Upper lobe of left lung (tissue), 4 donors: ENCODE measurements at regions not wholly inside any gene's neighbourhood (a gene's known extent, or its start where the extent isn't known, plus 50 kb on each side); places are given as distances from the start of the nearest gene placed in this dataset.

Experiments used
- EP300 ChIP-seq, 4 donors: sonication (generic); formaldehyde crosslinking; IDR thresholded peaks; one replicate each; pipeline ENCODE4 v1.5.1; 2017; ENCODE audit warnings: antibody characterized with exemption in 4 of 4, control low read depth in 2 of 4
- POLR2A ChIP-seq, 4 donors: fragments of 450-650 bp; IDR thresholded peaks; one replicate each; pipeline ENCODE4 v1.5.1; 2016 to 2017; ENCODE audit warnings: antibody characterized with exemption in 4 of 4, mild to moderate bottlenecking in 2 of 4
- TF ChIP-seq, protein P1 (sequence below), 6 experiments: fragments of 450-650 bp in 4 of 6; fragments of 200-600 bp in 2 of 6; sonication (generic) in 2 of 6; IDR thresholded peaks; one replicate each; pipeline ENCODE4 v1.5.1; 2016 to 2019; ENCODE audit warnings: antibody characterized with exemption in 6 of 6

DNA sequence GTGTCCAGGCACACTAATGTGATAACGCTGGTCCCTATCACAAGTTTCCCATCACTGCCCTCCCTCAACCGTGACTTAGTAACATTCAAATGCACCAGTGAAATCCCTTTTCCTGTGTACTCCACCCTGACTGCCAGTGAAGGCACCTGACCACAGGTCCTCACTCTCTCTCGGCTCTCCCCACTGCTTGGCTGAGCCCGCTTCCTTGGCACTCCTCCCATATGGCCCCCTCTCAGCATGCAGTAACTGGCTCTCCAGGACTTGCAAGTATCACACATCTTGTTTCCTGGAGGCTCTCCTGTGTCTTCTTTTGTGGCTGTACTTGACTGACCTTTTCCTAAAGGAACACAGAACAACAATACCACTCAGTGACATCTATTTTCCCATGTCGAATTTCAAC, 292.0 kb upstream of the ZNF608 start:
- TF ChIP-seq, protein P1, sequence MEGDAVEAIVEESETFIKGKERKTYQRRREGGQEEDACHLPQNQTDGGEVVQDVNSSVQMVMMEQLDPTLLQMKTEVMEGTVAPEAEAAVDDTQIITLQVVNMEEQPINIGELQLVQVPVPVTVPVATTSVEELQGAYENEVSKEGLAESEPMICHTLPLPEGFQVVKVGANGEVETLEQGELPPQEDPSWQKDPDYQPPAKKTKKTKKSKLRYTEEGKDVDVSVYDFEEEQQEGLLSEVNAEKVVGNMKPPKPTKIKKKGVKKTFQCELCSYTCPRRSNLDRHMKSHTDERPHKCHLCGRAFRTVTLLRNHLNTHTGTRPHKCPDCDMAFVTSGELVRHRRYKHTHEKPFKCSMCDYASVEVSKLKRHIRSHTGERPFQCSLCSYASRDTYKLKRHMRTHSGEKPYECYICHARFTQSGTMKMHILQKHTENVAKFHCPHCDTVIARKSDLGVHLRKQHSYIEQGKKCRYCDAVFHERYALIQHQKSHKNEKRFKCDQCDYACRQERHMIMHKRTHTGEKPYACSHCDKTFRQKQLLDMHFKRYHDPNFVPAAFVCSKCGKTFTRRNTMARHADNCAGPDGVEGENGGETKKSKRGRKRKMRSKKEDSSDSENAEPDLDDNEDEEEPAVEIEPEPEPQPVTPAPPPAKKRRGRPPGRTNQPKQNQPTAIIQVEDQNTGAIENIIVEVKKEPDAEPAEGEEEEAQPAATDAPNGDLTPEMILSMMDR (IDR thresholded peaks at IDR 0.05) = no peak
- no peak for TF ChIP-seq EP300 (IDR thresholded peaks at IDR 0.05)
- TF ChIP-seq POLR2A (IDR thresholded peaks at IDR 0.05) = no peak
